ENCODE measurements at regions not wholly inside any gene's neighbourhood (a gene's known extent, or its start where the extent isn't known, plus 50 kb on each side); places are given as distances from the start of the nearest gene placed in this dataset.
A peak's percentile ranks its signal among the peaks of the same experiment; 100 is the strongest.

- TF ChIP-seq ZNF70 (CRISPR knock-in tag; IDR thresholded peaks at IDR 0.05) (no peak), TOX (CRISPR knock-in tag; IDR thresholded peaks at IDR 0.05; ENCODE audit: borderline replicate concordance) (no peak), GLIS3 (CRISPR knock-in tag; IDR thresholded peaks at IDR 0.05) (no peak), CREB5 (CRISPR knock-in tag; IDR thresholded peaks at IDR 0.05; ENCODE audit: low read depth) (no peak), PATZ1 (CRISPR knock-in tag; IDR thresholded peaks at IDR 0.05; ENCODE audit: borderline replicate concordance) (no peak), TCF4 (CRISPR knock-in tag; IDR thresholded peaks at IDR 0.05; ENCODE audit: borderline replicate concordance) (peak; percentile 70; the same call in 1 of the 2 replicates), TSHZ2 (CRISPR knock-in tag; IDR thresholded peaks at IDR 0.05) (peak; percentile 64; the same call in 1 of the 2 replicates)
- ATAC-seq = no peak; the same call in 2 of the 3 replicates
These were observed 269.6 kb upstream of the CRY1 start for GRCh38 chr12:107362960-107363359.

GRCh38 chr12:107364875-107365518 is 271.6 kb upstream of the CRY1 start:
- TF ChIP-seq SNAI2 (CRISPR knock-in tag; IDR thresholded peaks at IDR 0.05) (no peak), TCF4 (CRISPR knock-in tag; IDR thresholded peaks at IDR 0.05; ENCODE audit: borderline replicate concordance) (no peak), ISL1 (CRISPR knock-in tag; IDR thresholded peaks at IDR 0.05) (no peak)
- no peak for ATAC-seq

- no peak for TF ChIP-seq TCF4 (CRISPR knock-in tag; IDR thresholded peaks at IDR 0.05; ENCODE audit: borderline replicate concordance)
- no peak for ATAC-seq
These were observed 272.4 kb upstream of the CRY1 start for GRCh38 chr12:107365703-107366102.

- TF ChIP-seq POU6F1 (CRISPR knock-in tag; IDR thresholded peaks at IDR 0.05; ENCODE audit: borderline replicate concordance, low read depth) = no peak
- no peak for TF ChIP-seq CSRNP3 (CRISPR knock-in tag; IDR thresholded peaks at IDR 0.05)
- TF ChIP-seq SNAI2 (CRISPR knock-in tag; IDR thresholded peaks at IDR 0.05) = no peak
- no peak for TF ChIP-seq CSDC2 (CRISPR knock-in tag; IDR thresholded peaks at IDR 0.05)
- ATAC-seq = no peak
These were observed 273.0 kb upstream of the CRY1 start for GRCh38 chr12:107366322-107366721.

GRCh38 chr12:107368586-107368985 is 275.2 kb upstream of the CRY1 start:
- no peak for TF ChIP-seq ZFP30 (CRISPR knock-in tag; IDR thresholded peaks at IDR 0.05)
- no peak for TF ChIP-seq BACH2 (CRISPR knock-in tag; IDR thresholded peaks at IDR 0.05; ENCODE audit: borderline replicate concordance)
- TF ChIP-seq ISL1 (CRISPR knock-in tag; IDR thresholded peaks at IDR 0.05) = no peak
- no peak for ATAC-seq

- ATAC-seq = no peak
- no peak for TF ChIP-seq ZNF565 (CRISPR knock-in tag; conservative IDR thresholded peaks at IDR 0.05; ENCODE audit: low read depth)
- TF ChIP-seq ZFP3 (CRISPR knock-in tag; IDR thresholded peaks at IDR 0.05) = no peak
- no peak for TF ChIP-seq CSDC2 (CRISPR knock-in tag; IDR thresholded peaks at IDR 0.05)
- no peak for TF ChIP-seq BACH2 (CRISPR knock-in tag; IDR thresholded peaks at IDR 0.05; ENCODE audit: borderline replicate concordance)
- no peak for TF ChIP-seq ZNF70 (CRISPR knock-in tag; IDR thresholded peaks at IDR 0.05)
- TF ChIP-seq ISL1 (CRISPR knock-in tag; IDR thresholded peaks at IDR 0.05) = no peak
These were observed 275.7 kb upstream of the CRY1 start for GRCh38 chr12:107369006-107369405.
